ENCODE measurements at regions not wholly inside any gene's neighbourhood (a gene's known extent, or its start where the extent isn't known, plus 50 kb on each side); places are given as distances from the start of the nearest gene placed in this dataset.
"Not testable (repeated sequence)": the region's sequence is repeated elsewhere in the genome, so short reads cannot be mapped to it uniquely, and the experiment has no call there.

DNA sequence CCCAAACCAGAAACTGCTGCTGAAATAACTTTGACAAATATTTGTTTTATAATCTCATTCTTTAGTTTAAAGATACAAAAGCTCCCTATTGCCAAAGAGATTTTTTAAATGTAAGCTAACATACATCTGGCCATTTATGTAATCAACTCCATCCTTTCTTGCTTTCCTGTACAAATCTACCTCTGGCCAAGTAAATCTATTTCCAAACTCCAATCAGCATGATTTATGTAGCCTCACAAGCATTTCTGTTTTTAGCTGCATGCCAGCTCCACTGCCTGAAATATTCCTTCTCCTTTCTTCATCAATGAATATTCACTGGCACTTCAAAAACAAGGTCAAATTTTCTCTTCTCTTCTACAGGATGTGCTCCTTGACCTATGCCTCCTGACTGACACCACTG, 80.0 kb downstream of the SHOX2 start:
- DNase-seq: no peak

DNA sequence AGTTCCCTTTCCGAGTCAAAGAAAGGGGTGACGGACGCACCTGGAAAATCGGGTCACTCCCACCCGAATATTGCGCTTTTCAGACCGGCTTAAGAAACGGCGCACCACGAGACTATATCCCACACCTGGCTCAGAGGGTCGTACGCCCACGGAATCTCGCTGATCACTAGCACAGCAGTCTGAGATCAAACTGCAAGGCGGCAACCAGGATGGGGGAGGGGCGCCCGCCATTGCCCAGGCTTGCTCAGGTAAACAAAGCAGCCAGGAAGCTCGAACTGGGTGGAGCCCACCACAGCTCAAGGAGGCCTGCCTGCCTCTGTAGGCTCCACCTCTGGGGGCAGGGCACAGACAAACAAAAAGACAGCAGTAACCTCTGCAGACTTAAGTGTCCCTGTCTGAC, 86.3 kb downstream of the SHOX2 start:
- not testable (repeated sequence) for DNase-seq

DNA sequence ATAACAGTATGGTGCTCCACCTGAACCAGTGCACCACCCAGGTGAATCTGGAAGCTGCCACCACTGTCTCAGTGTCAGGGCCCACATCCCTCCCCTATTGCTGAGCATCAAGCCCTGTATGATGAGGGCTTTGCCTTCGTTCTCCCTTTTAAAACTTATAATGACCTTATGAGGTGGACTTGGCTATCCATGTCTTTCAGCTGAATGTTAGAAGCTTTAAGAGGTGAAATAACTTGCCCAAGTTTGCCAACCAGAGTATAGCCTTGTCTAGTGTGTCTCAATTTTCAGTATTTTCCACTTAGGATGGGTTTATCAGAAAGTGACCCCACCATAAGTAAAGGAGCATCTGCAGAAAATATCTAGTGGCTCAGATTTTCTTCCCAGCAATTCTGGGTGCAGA, 87.8 kb downstream of the SHOX2 start:
- no peak for DNase-seq

DNA sequence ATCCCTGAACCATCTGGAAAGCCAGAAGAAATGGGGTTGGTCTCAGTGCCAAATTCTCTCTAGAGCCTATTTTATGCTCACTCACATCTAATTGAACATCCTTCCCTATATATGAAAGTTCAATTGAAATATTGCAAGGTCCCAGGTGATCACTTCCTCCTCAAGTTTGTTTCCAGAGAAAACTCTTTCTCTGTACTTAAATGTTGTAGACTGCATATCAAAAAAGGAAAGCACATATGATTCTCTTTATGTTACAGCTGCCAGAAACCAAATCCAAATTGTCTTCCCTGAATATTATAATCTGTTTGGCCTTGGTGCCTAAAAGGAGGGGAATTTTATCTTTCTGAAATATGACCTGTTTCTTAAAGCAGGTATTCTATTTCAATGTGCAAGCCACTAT, 93.3 kb downstream of the SHOX2 start:
- DNase-seq: no peak

DNA sequence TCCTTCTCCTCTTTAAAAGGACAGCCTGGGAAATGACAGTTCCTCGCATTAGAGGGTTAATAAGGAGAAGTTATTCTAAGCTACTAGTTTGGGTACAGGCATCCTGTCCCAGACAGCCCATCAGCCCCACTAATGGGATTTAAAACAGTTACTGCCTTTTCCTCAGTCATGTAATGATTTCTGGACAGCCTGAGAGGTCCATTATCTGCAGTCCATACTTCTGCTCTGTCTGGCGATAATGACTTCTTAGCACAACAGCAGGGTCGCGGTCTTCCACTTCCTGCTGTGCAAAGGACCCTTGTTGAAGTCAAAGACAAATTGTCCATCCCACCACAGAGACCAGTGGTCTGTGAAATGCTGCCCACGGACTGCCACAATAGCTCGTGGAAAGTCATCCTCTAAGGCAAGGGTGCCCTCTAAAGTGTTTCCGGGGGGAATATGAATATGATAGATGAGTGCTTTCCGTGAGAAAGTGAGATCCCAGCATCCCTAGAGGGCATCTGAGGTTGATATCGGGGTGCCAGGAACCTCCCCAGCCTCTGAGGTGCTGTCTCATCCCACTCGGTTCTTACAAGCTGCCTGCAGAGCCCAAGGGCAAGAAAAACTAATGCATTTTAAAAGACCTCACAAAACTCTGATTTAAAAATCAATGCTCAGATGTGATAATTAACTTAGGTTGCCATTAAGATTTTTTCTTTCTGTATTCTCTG, 100.7 kb downstream of the SHOX2 start:
- DNase-seq: no peak

DNA sequence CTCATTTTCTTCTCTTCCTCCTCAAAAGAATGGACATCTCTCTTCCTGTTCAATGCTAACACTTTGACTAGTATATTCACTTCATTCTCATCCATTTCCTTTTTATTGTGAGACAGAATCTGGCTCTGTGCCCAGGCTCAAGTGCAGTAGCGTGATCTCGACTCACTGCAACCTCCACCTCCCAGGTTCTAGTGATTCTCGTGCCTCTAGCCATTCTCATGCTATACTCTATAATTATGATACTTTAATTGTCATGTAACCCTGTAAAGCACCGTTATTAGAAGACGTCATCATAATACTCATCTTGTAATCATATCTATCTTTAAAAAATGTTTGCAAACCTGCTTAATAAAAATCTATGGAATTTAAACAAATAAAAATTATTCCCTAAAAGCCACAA, 107.0 kb downstream of the SHOX2 start:
- peak; percentile 27 to 60 for DNase-seq

DNA sequence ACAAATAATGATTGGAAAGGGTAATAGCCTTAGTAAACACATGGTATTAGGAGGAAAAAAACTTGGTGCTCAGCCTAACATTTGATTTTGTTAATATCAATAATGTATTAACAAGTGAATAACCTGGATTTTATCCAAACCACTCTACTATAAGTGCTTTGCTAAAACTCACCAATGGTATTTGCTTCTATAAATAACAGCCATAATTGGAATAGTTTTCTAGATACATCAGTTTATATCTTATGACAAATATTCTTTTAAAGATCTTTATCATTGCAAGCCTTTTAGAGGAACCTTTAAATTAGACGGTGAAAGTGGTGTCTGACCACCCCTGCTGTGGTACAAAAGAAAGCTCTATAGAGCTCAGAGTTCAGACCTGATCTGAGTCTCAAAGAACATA, 123.9 kb downstream of the SHOX2 start:
- DNase-seq: no peak

DNA sequence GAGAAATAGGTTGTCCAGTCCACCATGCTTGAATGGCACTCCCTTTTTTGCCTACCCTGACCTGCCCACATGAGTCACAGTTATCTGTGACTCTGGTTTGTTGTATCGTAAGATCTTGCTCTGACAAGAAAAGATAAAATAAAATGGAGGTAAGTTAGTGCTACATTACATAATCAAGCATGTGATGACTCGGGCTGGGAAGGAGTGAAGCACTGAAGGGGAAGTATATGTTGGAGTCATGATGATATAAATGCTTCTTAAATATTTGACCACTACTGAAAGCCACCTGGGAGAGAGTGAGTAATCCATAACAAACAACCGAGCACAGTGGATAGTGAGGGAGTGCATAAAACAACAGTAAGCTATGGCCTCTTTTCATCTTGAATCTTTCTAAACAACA, 124.4 kb downstream of the SHOX2 start:
- DNase-seq: no peak

DNA sequence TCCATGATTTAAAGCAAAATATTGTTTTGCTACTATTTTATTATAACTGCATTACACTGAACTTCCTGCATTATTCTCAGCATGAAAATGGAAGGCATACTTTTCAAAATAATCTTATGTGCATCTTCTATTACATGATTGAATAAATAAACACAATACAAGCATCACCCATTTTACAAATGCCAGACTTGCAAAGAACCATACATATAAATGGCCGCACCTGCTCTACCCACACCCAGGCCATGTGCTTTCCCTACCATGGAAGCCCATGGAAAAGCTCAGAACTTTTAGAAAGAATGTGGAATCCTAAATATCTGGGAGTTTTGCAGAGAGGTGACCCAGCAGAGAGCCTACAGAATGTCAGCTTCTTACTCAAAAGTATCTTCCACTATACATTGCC, 127.2 kb downstream of the SHOX2 start:
- DNase-seq: no peak

DNA sequence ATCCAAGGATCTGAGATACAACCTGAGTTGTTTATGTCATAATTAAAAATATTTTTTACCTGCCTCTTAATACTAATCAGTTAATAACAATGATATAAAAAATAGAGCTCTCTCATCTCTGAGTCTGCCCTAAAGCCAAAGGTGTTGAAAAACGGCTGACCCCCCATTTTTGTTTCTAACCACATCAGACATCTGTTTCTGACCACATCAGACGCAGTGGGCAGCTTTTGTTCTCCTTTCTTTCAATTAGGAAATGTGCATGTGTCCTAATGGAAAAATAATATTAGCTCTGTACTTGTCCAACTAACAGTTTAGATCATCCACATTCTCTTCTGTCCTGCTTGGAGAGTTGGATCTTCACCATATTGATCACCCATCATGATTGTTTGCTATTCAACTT, 144.6 kb downstream of the SHOX2 start:
- no peak for DNase-seq

DNA sequence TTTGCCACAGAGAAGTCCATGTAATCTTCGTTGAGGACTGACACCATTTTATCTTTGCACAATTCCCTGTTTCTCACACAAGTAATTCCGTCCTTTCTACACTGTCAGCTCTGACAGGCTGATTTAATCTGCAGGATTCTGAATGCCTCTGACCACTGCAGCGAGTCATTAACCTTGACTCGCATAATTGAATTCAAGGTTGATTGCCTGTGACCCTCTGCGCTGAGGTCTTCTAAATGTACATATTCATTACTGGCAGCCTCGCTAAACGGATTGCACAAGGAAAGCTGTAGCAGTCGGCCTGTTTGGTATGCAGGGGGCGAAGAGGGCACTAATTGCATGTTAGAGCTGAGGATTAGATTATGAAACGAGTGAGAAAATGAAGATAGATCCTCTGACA, 147.8 kb downstream of the SHOX2 start:
- DNase-seq: no peak

DNA sequence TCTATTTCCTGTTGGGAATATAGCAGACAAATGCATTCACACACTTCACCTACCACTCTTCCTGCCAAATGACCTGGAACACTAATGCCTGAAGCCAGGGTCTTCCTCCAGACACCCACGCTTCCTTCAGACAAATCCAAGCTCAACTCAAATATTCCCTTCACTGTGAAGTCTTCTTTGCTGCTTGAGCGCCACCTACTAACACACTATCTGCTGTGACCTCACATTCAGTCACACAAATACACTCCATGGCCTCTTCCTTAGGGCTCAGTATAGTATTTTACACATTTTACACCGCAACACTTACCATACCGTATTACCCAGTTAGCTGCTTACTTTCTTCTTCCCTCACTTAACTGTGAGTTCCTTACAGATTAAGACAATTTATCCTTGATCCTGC, 149.4 kb downstream of the SHOX2 start:
- DNase-seq: no peak

DNA sequence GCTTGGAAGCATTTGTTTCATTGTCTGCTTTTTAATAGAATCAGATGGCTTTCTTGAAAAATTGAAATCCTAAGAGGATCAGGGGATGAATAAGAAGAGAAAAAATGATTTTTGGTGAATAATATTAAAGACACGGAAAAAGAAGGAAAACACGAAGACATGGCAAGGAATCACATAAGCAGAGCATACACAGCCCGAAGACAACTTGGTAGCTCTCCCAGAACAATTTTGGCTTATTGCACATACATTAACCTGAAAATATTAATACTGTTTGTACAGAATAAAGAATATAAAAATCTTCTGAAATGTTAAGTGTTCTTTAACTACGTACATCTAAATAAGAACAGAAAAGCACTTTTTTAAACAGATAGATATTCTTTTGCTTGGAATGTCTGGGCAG, 150.0 kb downstream of the SHOX2 start:
- no peak for DNase-seq

DNA sequence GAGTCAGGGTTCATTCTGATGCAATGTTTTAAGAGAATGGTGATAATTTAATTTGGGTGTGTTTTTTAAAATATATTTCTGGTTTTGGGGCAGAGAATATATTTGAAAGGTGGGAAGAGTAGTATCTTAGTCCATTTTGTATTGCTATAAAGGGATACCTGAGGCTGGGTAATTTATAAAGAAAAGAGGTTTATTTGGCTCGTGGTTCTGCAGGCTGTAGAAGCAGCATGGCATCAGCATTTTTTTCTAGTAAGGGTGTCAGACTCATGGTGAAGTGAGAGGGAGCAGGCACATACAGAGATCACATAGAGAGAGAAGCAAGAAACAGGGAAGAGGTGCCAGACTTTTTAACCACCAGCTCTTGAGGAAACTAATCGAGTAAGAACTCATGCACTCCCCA, 152.7 kb downstream of the SHOX2 start:
- no peak for DNase-seq

DNA sequence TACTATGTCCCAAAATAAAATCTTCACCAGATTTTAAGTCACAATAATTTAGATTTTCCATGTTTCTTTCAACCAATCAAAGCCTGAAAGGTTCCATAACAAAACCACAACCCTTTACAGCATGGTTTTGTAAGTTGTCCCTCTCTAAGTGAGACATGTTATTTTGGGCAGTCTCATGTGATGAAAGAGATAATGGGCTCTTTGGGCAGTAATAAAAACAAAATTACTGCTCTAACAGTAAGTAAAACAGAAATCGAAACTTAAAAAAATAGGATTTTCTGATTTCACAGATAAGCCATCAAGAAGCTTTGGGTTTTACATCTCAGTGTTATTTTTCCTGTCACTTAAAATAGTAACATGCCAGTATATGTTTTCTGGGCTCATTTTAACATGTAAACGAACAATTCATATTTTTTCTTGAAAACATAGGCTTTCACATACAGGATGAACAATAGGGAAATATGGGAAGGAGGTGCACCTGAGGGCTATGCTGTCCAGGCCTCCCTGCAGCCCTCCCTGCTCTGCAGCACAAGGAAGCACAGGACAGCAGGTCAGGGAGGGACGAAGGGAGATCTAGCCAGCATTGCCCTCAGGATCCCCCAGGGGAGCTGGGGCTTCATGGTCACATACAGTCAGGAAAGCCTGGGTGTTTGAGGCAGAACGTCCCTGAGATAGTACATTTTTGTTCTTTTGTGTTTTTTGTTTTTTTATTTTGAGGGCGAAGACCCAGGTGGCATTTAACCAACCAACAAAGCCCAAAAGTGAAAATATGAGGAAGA, 157.4 kb downstream of the SHOX2 start:
- DNase-seq: no peak

DNA sequence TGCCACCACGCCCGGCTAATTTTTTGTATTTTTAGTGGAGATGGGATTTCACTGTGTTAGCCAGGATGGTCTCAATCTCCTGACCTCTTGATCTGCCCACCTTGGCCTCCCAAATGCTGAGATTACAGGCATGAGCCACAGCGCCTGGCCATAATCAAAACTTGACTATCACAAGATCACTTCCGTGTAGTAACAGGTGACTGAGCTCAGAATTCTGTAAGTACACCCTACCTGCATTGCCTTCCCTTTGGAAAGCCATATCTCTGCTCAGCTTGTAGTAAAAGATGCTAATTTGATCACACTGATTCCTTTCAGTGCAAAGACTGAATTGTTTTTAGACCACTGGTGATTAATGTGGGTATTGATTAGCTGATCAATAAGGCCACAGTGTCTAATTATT, 167.1 kb downstream of the SHOX2 start:
- DNase-seq: no peak

DNA sequence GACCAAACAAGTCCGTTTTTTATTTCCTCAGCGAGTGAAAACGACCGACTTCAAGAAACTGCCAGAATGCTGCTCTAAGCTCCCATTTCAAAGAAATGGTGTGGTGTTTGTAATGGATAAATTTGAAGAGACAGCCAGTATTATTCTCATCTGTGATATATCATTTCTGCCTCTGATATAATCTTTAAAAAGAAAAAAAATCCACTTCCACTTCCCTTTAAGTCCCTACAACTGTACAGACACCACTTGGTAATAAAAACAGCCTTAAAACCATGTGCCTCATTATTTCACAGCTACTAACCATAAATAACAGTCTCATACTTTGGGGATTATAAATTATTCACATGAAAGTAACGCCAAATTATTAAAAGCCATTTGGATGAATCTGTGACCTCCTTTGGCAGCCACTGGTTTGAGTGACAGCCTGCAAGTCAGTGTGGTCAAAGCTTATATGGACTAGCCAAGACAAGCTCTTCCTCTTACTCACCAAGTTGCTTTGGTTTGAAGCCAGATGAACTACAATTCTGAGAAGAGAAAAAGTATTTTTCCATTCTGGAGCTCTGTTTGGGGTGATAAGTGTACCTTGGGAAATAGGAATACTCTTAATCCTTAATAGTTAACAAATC, 168.0 kb downstream of the SHOX2 start:
- no peak for DNase-seq

DNA sequence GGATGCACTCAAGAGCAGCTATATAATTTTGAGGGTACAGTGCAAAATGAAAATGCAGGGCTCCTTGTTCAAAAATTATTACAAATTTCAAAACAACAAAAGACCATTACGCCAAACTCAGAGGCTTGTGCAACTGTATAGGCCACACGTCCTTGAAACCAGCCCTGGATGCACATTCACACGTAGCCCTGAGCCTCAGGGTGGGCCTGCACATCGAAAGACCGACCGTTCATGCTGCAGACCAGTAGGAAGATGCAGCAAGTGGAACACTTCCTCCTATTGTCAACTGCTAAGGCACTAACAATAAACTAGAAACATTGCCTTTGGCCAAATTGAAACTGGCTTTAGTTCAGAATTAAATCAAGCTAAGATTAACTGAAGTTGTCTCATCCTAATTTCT, 174.7 kb downstream of the SHOX2 start:
- no peak for DNase-seq

DNA sequence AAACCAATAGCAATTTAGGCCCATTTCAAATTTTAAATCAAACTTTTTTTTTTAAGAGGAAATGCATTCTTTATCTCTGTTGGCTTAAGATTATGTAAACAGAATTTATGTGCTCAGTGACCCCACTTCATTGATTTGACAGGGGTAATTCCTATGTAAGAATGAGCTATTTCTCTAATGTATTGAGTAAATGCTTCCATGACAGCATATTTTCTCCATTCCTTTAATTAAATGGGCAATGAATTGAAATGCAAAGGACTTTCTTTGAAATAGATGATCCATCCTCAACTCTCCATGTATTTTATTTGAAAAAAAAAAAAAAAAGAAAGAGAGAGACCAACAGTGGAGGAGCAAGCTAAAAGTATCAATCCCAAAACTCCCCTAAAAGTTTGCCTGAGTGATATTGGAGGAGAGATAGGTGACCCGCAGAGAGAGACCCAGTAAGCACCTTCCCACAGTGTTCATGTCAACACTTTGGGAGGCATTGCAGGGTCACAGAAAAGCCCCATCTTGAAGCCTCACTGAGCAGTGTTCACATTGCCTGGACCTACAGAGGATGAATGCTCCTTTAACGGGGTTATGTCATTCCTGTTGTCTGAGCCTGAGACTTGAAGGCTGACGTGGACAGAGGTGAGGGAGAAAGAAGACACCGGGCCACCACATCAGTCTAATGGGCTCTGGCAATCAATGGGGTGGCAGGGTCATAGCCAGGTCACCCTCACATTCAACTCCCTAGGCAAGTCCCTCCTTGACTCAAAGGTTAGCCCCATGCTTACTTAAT, 176.0 kb downstream of the SHOX2 start:
- DNase-seq: no peak

DNA sequence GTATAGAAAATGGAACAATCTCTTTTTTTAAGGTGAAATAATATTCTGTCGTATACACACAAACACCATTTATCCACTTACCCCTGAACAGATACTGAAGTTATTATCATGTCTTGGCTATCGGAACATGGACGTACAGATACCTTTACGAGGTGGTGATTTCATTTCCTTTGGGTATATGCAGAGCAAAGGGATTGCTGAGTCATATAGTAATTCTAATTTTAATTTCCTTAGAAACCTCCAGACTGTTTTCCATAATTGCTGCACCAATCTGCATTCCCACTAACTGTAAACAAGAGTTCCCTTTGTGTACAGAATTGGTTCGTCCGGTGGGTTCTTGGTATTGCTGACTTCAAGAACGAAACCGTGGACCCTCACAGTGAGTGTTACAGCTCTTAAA, 179.4 kb downstream of the SHOX2 start:
- DNase-seq: no peak

DNA sequence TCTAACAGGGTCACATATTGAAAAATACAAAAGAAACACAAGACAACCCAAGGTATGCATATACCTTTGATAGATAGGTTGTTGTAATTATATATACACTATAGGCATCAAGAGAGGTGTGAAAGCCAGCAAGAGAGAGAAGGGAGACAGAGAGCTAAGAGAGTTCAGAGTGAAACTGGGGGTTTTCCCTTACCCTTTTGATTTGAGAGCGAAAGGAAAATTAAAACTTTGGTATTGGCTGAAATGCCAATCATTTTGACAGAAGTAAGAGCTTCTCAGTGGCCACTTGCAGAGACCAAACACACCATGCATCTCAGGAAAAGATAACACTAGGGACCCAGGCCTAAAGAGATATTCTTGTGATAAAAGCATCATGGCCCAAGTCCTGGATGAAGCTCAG, 183.6 kb downstream of the SHOX2 start:
- no peak for DNase-seq

DNA sequence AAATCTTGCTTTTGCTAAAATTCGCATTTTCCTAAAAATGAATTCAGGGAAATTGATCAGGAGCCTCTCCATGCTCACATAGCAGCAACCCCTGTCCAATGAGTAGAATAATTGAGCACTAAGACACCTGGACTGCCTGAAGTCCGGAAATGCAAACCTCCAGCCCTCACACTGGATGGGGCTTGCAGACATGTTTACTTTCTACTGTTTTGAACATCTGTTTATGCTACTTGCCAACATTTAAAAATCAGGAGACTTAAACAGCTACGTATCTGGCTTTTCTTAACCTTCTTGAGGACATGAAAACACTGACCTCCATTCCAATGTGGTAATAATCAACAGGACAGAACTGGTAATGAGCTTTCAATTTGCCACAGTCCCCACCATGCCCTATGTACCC, 184.4 kb downstream of the SHOX2 start:
- DNase-seq: no peak
